Liver (tissue), 8 donors: ENCODE measurements at regions not wholly inside any gene's neighbourhood (a gene's known extent, or its start where the extent isn't known, plus 50 kb on each side); places are given as distances from the start of the nearest gene placed in this dataset.

Source experiments
- DNase-seq: peaks from one replicate; pipeline ENCODE4 v3.0.0-alpha.2; 2017; ENCODE audit warnings: low spot score
- H3K27ac ChIP-seq, 2 donors: one replicate each; pipeline ENCODE4 v1.7.0; 2013; ENCODE audit warnings: inconsistent platforms in 2 of 2, low read length in 2 of 2, control low read depth in 1 of 2, low read depth in 1 of 2, mild to moderate bottlenecking in 1 of 2
- H3K27me3 ChIP-seq, 4 donors: one replicate each; pipeline versions ENCODE4 v1.6.1 to v1.7.0; 2013; ENCODE audit warnings: low read length in 3 of 4, inconsistent platforms in 1 of 4, mild to moderate bottlenecking in 1 of 4, moderate library complexity in 1 of 4; ENCODE audit not compliant: control insufficient read depth in 4 of 4, insufficient read depth in 4 of 4
- H3K36me3 ChIP-seq, 4 donors: one replicate each; pipeline versions ENCODE4 v1.6.1 to v1.7.0; 2013; ENCODE audit warnings: low read length in 3 of 4, mild to moderate bottlenecking in 3 of 4, low read depth in 1 of 4, moderate library complexity in 1 of 4; ENCODE audit not compliant: control insufficient read depth in 4 of 4, insufficient read depth in 3 of 4
- H3K4me1 ChIP-seq, 4 donors: one replicate each; pipeline versions ENCODE4 v1.6.1 to v1.7.0; 2013; ENCODE audit warnings: low read length in 3 of 4, mild to moderate bottlenecking in 3 of 4, moderate library complexity in 1 of 4; ENCODE audit not compliant: control insufficient read depth in 4 of 4, insufficient read depth in 4 of 4
- H3K4me3 ChIP-seq, 3 donors: one replicate each; pipeline versions ENCODE4 v1.6.1 to v1.7.0; 2013; ENCODE audit warnings: low read length in 3 of 3, control low read depth in 1 of 3, low read depth in 1 of 3, mild to moderate bottlenecking in 1 of 3
- H3K9ac ChIP-seq, 2 donors: one replicate each; pipeline ENCODE4 v1.7.0; 2013; ENCODE audit warnings: low read length in 2 of 2, mild to moderate bottlenecking in 2 of 2, moderate library complexity in 2 of 2, control low read depth in 1 of 2, low read depth in 1 of 2
- H3K9me3 ChIP-seq, 4 donors: one replicate each; pipeline versions ENCODE4 v1.6.1 to v1.7.0; 2013; ENCODE audit warnings: low read length in 3 of 4; ENCODE audit not compliant: control insufficient read depth in 4 of 4
- FOXA1 ChIP-seq: IDR thresholded peaks from 2 replicates; pipeline ENCODE4 v1.6.1; 2016; ENCODE audit warnings: antibody characterized with exemption
- FOXA2 ChIP-seq: IDR thresholded peaks from 2 replicates; pipeline ENCODE4 v1.6.1; 2016; ENCODE audit warnings: antibody characterized with exemption
- HNF4A ChIP-seq, 2 donors: conservative IDR thresholded peaks; 2 replicates each; pipeline ENCODE4 v1.6.1; 2016; ENCODE audit warnings: antibody characterized with exemption in 2 of 2, mild to moderate bottlenecking in 2 of 2
- JUND ChIP-seq, 2 donors: IDR thresholded peaks; 2 replicates each; pipeline ENCODE4 v1.6.1; 2016; ENCODE audit warnings: antibody characterized with exemption in 2 of 2
- NR2F2 ChIP-seq: IDR thresholded peaks from 2 replicates; pipeline ENCODE4 v1.6.1; 2016; ENCODE audit warnings: antibody characterized with exemption
- RXRA ChIP-seq, 2 donors: IDR thresholded peaks; 2 replicates each; pipeline ENCODE4 v1.6.1; 2017 to 2018; ENCODE audit warnings: antibody characterized with exemption in 2 of 2, mild to moderate bottlenecking in 1 of 2
- SP1 ChIP-seq: IDR thresholded peaks from 2 replicates; pipeline ENCODE4 v1.6.1; 2018; ENCODE audit warnings: antibody characterized with exemption, mild to moderate bottlenecking
- TAF1 ChIP-seq: conservative IDR thresholded peaks from 2 replicates; pipeline ENCODE4 v1.6.1; 2016; ENCODE audit warnings: antibody characterized with exemption, mild to moderate bottlenecking
- WGBS: extraction: QIAGEN DNeasy Blood & Tissue Kit; methylation state at CpG from one replicate; pipeline ENCODE4 v1.1.7; 2013; 5-methylcytosine and 5-hydroxymethylcytosine counted together
- TF ChIP-seq, protein P1 (sequence below): IDR thresholded peaks from 2 replicates; pipeline ENCODE4 v1.6.1; 2016; ENCODE audit warnings: antibody characterized with exemption
- TF ChIP-seq, protein P2 (sequence below): IDR thresholded peaks from 2 replicates; pipeline ENCODE4 v1.6.1; 2016; ENCODE audit warnings: antibody characterized with exemption
- TF ChIP-seq, protein P3 (sequence below): IDR thresholded peaks from 2 replicates; pipeline ENCODE4 v1.6.1; 2016; ENCODE audit warnings: antibody characterized with exemption, mild to moderate bottlenecking
- TF ChIP-seq, protein P4 (sequence below): IDR thresholded peaks from 2 replicates; pipeline ENCODE4 v1.6.1; 2016; ENCODE audit warnings: antibody characterized with exemption
- TF ChIP-seq, protein P5 (sequence below): fragments of 150-350 bp; IDR thresholded peaks from 2 replicates; pipeline ENCODE4 v1.5.1; 2017; ENCODE audit warnings: improper control_type of control experiment, low read depth, low read length; ENCODE audit not compliant: missing input control
- donor health status: healthy.
- donor health status: healthy.
- donor health status: healthy.
- donor health status: healthy.
- donor health status: healthy.

DNA sequence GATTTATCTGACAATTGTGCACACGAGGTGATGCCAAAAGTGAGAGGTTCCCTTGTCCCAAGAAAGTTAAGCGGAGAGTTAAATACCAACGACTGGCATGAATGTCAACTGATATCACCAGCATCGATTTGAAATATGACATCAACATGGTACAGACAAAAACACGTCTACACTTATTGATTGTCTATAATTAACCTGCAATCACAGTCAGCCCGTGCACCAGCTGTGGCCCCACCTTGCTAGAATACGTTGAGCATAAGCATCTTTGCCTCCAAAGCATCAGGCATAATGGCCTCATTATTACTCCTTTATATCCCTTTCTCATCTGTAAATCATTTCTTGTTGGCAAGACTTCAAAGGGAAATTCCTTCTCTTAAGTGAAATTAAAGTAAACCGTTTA is 625.4 kb downstream of the IRX1 start:
- H3K4me3 ChIP-seq: no peak overlapping the region
- H3K4me1 ChIP-seq: no peaks in the 10 kb centered on the region
- WGBS: 60% methylated on average over 8 of the region's 8 CpGs
- H3K27ac ChIP-seq: no peak overlapping the region
- H3K36me3 ChIP-seq: no peaks in the 10 kb centered on the region
- H3K9me3 ChIP-seq: peaks cover 0 to 2% (median 0%) of the 10 kb centered on the region in 4 donors
- DNase-seq: no peak
- H3K9ac ChIP-seq: no peak overlapping the region
- no peaks in the 10 kb centered on the region for H3K27me3 ChIP-seq
- TF ChIP-seq FOXA1 (no peak), NR2F2 (no peak), JUND (IDR thresholded peaks at IDR 0.05) (no peak), SP1 (no peak), FOXA2 (no peak)
- TF ChIP-seq, protein P1, sequence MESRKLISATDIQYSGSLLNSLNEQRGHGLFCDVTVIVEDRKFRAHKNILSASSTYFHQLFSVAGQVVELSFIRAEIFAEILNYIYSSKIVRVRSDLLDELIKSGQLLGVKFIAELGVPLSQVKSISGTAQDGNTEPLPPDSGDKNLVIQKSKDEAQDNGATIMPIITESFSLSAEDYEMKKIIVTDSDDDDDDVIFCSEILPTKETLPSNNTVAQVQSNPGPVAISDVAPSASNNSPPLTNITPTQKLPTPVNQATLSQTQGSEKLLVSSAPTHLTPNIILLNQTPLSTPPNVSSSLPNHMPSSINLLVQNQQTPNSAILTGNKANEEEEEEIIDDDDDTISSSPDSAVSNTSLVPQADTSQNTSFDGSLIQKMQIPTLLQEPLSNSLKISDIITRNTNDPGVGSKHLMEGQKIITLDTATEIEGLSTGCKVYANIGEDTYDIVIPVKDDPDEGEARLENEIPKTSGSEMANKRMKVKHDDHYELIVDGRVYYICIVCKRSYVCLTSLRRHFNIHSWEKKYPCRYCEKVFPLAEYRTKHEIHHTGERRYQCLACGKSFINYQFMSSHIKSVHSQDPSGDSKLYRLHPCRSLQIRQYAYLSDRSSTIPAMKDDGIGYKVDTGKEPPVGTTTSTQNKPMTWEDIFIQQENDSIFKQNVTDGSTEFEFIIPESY: no peak
- TF ChIP-seq, protein P2, sequence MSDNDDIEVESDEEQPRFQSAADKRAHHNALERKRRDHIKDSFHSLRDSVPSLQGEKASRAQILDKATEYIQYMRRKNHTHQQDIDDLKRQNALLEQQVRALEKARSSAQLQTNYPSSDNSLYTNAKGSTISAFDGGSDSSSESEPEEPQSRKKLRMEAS: no peak
- TF ChIP-seq, protein P3, sequence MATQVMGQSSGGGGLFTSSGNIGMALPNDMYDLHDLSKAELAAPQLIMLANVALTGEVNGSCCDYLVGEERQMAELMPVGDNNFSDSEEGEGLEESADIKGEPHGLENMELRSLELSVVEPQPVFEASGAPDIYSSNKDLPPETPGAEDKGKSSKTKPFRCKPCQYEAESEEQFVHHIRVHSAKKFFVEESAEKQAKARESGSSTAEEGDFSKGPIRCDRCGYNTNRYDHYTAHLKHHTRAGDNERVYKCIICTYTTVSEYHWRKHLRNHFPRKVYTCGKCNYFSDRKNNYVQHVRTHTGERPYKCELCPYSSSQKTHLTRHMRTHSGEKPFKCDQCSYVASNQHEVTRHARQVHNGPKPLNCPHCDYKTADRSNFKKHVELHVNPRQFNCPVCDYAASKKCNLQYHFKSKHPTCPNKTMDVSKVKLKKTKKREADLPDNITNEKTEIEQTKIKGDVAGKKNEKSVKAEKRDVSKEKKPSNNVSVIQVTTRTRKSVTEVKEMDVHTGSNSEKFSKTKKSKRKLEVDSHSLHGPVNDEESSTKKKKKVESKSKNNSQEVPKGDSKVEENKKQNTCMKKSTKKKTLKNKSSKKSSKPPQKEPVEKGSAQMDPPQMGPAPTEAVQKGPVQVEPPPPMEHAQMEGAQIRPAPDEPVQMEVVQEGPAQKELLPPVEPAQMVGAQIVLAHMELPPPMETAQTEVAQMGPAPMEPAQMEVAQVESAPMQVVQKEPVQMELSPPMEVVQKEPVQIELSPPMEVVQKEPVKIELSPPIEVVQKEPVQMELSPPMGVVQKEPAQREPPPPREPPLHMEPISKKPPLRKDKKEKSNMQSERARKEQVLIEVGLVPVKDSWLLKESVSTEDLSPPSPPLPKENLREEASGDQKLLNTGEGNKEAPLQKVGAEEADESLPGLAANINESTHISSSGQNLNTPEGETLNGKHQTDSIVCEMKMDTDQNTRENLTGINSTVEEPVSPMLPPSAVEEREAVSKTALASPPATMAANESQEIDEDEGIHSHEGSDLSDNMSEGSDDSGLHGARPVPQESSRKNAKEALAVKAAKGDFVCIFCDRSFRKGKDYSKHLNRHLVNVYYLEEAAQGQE: no peak
- TF ChIP-seq, protein P4, sequence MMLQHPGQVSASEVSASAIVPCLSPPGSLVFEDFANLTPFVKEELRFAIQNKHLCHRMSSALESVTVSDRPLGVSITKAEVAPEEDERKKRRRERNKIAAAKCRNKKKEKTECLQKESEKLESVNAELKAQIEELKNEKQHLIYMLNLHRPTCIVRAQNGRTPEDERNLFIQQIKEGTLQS: no peak
- TF ChIP-seq, protein P5, sequence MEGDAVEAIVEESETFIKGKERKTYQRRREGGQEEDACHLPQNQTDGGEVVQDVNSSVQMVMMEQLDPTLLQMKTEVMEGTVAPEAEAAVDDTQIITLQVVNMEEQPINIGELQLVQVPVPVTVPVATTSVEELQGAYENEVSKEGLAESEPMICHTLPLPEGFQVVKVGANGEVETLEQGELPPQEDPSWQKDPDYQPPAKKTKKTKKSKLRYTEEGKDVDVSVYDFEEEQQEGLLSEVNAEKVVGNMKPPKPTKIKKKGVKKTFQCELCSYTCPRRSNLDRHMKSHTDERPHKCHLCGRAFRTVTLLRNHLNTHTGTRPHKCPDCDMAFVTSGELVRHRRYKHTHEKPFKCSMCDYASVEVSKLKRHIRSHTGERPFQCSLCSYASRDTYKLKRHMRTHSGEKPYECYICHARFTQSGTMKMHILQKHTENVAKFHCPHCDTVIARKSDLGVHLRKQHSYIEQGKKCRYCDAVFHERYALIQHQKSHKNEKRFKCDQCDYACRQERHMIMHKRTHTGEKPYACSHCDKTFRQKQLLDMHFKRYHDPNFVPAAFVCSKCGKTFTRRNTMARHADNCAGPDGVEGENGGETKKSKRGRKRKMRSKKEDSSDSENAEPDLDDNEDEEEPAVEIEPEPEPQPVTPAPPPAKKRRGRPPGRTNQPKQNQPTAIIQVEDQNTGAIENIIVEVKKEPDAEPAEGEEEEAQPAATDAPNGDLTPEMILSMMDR: no peak

DNA sequence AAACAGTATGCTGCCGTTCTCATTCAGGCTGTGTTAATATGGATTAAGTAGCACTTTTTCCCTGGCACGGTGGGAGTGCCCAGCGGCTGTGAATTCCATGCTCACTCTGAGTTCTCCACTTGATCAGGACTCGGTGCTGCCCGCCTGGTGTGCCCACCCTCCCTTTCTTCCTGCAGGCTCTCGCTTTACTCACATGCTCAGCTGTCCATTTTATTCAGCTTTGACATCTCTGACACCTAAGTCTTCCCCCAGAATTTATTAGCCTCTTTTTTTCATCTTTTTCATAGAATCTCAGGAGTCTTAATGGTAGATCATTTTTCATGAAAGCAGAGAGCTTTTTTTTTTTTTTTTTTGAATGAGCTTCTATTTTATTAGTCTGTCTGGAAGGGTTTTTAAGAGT is 626.5 kb downstream of the IRX1 start:
- Histone ChIP-seq H3K4me3 (no peak overlapping the region), H3K36me3 (no peaks in the 10 kb centered on the region), H3K9ac (no peak overlapping the region), H3K27ac (no peak overlapping the region), H3K27me3 (no peaks in the 10 kb centered on the region), H3K9me3 (peaks cover 0 to 2% (median 0%) of the 10 kb centered on the region in 4 donors), H3K4me1 (no peaks in the 10 kb centered on the region)
- DNase-seq: no peak
- WGBS: 79% methylated on average over 6 of the region's 6 CpGs
- TF ChIP-seq HNF4A (conservative IDR thresholded peaks at IDR 0.05) (no peak), RXRA (IDR thresholded peaks at IDR 0.05) (no peak), FOXA1 (no peak), TAF1 (no peak), JUND (IDR thresholded peaks at IDR 0.05) (no peak)
- TF ChIP-seq, protein P1: no peak
- TF ChIP-seq, protein P2: no peak
